Activated CD4-positive, alpha-beta T cell treated with anti-CD3 and anti-CD28 coated beads, Interleukin-2, amount 10 ng/mL, durations not matched to agents 24 days and 14 days (primary cell): ENCODE measurements at regions not wholly inside any gene's neighbourhood (a gene's known extent, or its start where the extent isn't known, plus 50 kb on each side); places are given as distances from the start of the nearest gene placed in this dataset.
"Not testable (repeated sequence)": the region's sequence is repeated elsewhere in the genome, so short reads cannot be mapped to it uniquely, and the experiment has no call there.

ENCODE experiments used
- DNase-seq: peaks from one replicate; pipeline ENCODE4 v3.0.0; 2022
- H3K27ac Mint-ChIP-seq: one replicate; pipeline ENCODE4 v1.8.0; 2022; ENCODE audit warnings: mild to moderate bottlenecking, mixed read lengths
- H3K27me3 Mint-ChIP-seq: one replicate; pipeline ENCODE4 v1.8.0; 2022; ENCODE audit warnings: mixed read lengths
- H3K36me3 Mint-ChIP-seq: one replicate; pipeline ENCODE4 v1.8.0; 2022; ENCODE audit warnings: low read depth, mild to moderate bottlenecking, mixed read lengths
- H3K4me1 Mint-ChIP-seq: one replicate; pipeline ENCODE4 v1.8.0; 2021; ENCODE audit warnings: mixed read lengths
- H3K4me3 Mint-ChIP-seq: one replicate; pipeline ENCODE4 v1.8.0; 2022; ENCODE audit warnings: mild to moderate bottlenecking, moderate library complexity, mixed read lengths
- H3K9me3 Mint-ChIP-seq: one replicate; pipeline ENCODE4 v1.8.0; 2021; ENCODE audit warnings: mixed read lengths
- intact Hi-C: fragments of 100-400 bp; cut with micrococcal nuclease; formaldehyde crosslinking; loops from one replicate; pipeline ENCODE4 v1.15.1; 2023

- H3K36me3 Mint-ChIP-seq, result no peaks in the 10 kb centered on the region
- H3K27me3 Mint-ChIP-seq, result peaks cover 12% of the 10 kb centered on the region
- DNase-seq, result no peak
Measured at GRCh38 chr3:194049394-194049793, 86.6 kb upstream of the HES1 start.

GRCh38 chr3:194050782-194051320 is 85.1 kb upstream of the HES1 start:
- Mint-ChIP-seq H3K4me3 (no peak overlapping the region), H3K27ac (no peak overlapping the region), H3K9me3 (peaks cover 17% of the 10 kb centered on the region), H3K36me3 (no peaks in the 10 kb centered on the region), H3K27me3 (peaks cover 13% of the 10 kb centered on the region), H3K4me1 (peaks cover 5% of the 10 kb centered on the region)
- intact Hi-C loops, result no loop called here
- no peak for DNase-seq

More at GRCh38 chr3:194049394-194049793, 86.6 kb upstream of the HES1 start:
- Mint-ChIP-seq H3K4me1 (peaks cover 5% of the 10 kb centered on the region), H3K4me3 (no peak overlapping the region), H3K27ac (no peak overlapping the region), H3K9me3 (peaks cover 17% of the 10 kb centered on the region)
- intact Hi-C loops, result no loop called here

- Mint-ChIP-seq H3K4me3 (no peak overlapping the region), H3K9me3 (peaks cover 17% of the 10 kb centered on the region), H3K27me3 (peaks cover 15% of the 10 kb centered on the region), H3K4me1 (peaks cover 8% of the 10 kb centered on the region), H3K36me3 (no peaks in the 10 kb centered on the region), H3K27ac (no peak overlapping the region)
- intact Hi-C loops, result no loop called here
- DNase-seq, result no peak
Measured at GRCh38 chr3:194051366-194052149, 84.4 kb upstream of the HES1 start.

- Mint-ChIP-seq H3K4me3 (no peak overlapping the region), H3K27me3 (peaks cover 19% of the 10 kb centered on the region), H3K4me1 (peaks cover 11% of the 10 kb centered on the region), H3K27ac (no peak overlapping the region), H3K36me3 (no peaks in the 10 kb centered on the region), H3K9me3 (peaks cover 17% of the 10 kb centered on the region)
- intact Hi-C loops, result no loop called here
- no peak for DNase-seq
Measured at GRCh38 chr3:194053136-194053535, 82.8 kb upstream of the HES1 start.

- intact Hi-C loops, result no loop called here
- peaks cover 17% of the 10 kb centered on the region for H3K27me3 Mint-ChIP-seq
- no peak overlapping the region for H3K27ac Mint-ChIP-seq
- peaks cover 17% of the 10 kb centered on the region for H3K9me3 Mint-ChIP-seq
- peaks cover 13% of the 10 kb centered on the region for H3K4me1 Mint-ChIP-seq
- H3K4me3 Mint-ChIP-seq, result no peak overlapping the region
- no peaks in the 10 kb centered on the region for H3K36me3 Mint-ChIP-seq
- no peak for DNase-seq
Measured at GRCh38 chr3:194054016-194054415, 81.9 kb upstream of the HES1 start.

- peaks cover 14% of the 10 kb centered on the region for H3K9me3 Mint-ChIP-seq
- peaks cover 13% of the 10 kb centered on the region for H3K27me3 Mint-ChIP-seq
- intact Hi-C loops, result no loop called here
- no peak overlapping the region for H3K27ac Mint-ChIP-seq
- no peak for DNase-seq
- H3K4me3 Mint-ChIP-seq, result no peak overlapping the region
- peaks cover 13% of the 10 kb centered on the region for H3K4me1 Mint-ChIP-seq
- no peaks in the 10 kb centered on the region for H3K36me3 Mint-ChIP-seq
Measured at GRCh38 chr3:194054540-194054939, 81.4 kb upstream of the HES1 start.

- no peak overlapping the region for H3K4me3 Mint-ChIP-seq
- DNase-seq, result no peak
- peaks cover 13% of the 10 kb centered on the region for H3K27me3 Mint-ChIP-seq
- peaks cover 13% of the 10 kb centered on the region for H3K4me1 Mint-ChIP-seq
- no peaks in the 10 kb centered on the region for H3K36me3 Mint-ChIP-seq
- intact Hi-C loops, result no loop called here
- no peak overlapping the region for H3K27ac Mint-ChIP-seq
- peaks cover 14% of the 10 kb centered on the region for H3K9me3 Mint-ChIP-seq
Measured at GRCh38 chr3:194054961-194055360, 81.0 kb upstream of the HES1 start.

GRCh38 chr3:194056323-194056722 is 79.6 kb upstream of the HES1 start:
- H3K27ac Mint-ChIP-seq, intact Hi-C loops, H3K27me3 Mint-ChIP-seq, DNase-seq, H3K4me3 Mint-ChIP-seq, H3K36me3 Mint-ChIP-seq: not testable (repeated sequence)
- Mint-ChIP-seq H3K9me3 (peaks cover 10% of the 10 kb centered on the region), H3K4me1 (peaks cover 13% of the 10 kb centered on the region)

GRCh38 chr3:194056731-194057415 is 79.1 kb upstream of the HES1 start:
- H3K27ac Mint-ChIP-seq, result no peak overlapping the region
- DNase-seq, result no peak
- no peak overlapping the region for H3K4me3 Mint-ChIP-seq
- peaks cover 8% of the 10 kb centered on the region for H3K9me3 Mint-ChIP-seq
- intact Hi-C loops, result no loop called here
- peaks cover 10% of the 10 kb centered on the region for H3K27me3 Mint-ChIP-seq
- H3K4me1 Mint-ChIP-seq, result peaks cover 11% of the 10 kb centered on the region
- H3K36me3 Mint-ChIP-seq, result no peaks in the 10 kb centered on the region

- peaks cover 6% of the 10 kb centered on the region for H3K9me3 Mint-ChIP-seq
- H3K4me3 Mint-ChIP-seq, result peak overlapping the region; percentile 55
- intact Hi-C loops, result no loop called here
- H3K36me3 Mint-ChIP-seq, result no peaks in the 10 kb centered on the region
- H3K27me3 Mint-ChIP-seq, result peaks cover 10% of the 10 kb centered on the region
- no peak for DNase-seq
- no peak overlapping the region for H3K27ac Mint-ChIP-seq
- peaks cover 10% of the 10 kb centered on the region for H3K4me1 Mint-ChIP-seq
Measured at GRCh38 chr3:194057570-194058188, 78.3 kb upstream of the HES1 start.

GRCh38 chr3:194058189-194058571 is 77.8 kb upstream of the HES1 start:
- intact Hi-C loops, result no loop called here
- peak overlapping the region; percentile 55 for H3K4me3 Mint-ChIP-seq
- peak; percentile 79 for DNase-seq
- H3K27me3 Mint-ChIP-seq, result peaks cover 10% of the 10 kb centered on the region
- H3K36me3 Mint-ChIP-seq, result no peaks in the 10 kb centered on the region
- peaks cover 10% of the 10 kb centered on the region for H3K4me1 Mint-ChIP-seq
- no peak overlapping the region for H3K27ac Mint-ChIP-seq
- H3K9me3 Mint-ChIP-seq, result peaks cover 1% of the 10 kb centered on the region

- Mint-ChIP-seq H3K27me3 (peaks cover 10% of the 10 kb centered on the region), H3K4me1 (peaks cover 10% of the 10 kb centered on the region), H3K9me3 (no peaks in the 10 kb centered on the region), H3K36me3 (no peaks in the 10 kb centered on the region), H3K4me3 (peak overlapping the region; percentile 55), H3K27ac (no peak overlapping the region)
- DNase-seq, result no peak
- intact Hi-C loops, result no loop called here
Measured at GRCh38 chr3:194058753-194059152, 77.2 kb upstream of the HES1 start.

GRCh38 chr3:194061421-194062030 is 74.4 kb upstream of the HES1 start:
- Mint-ChIP-seq H3K36me3 (no peaks in the 10 kb centered on the region), H3K9me3 (peaks cover 4% of the 10 kb centered on the region), H3K4me1 (peaks cover 7% of the 10 kb centered on the region), H3K27me3 (peaks cover 17% of the 10 kb centered on the region), H3K27ac (no peak overlapping the region), H3K4me3 (no peak overlapping the region)
- DNase-seq, result no peak
- intact Hi-C loops, result no loop called here

GRCh38 chr3:194062830-194063229 is 73.1 kb upstream of the HES1 start:
- Mint-ChIP-seq H3K36me3 (no peaks in the 10 kb centered on the region), H3K27ac (no peak overlapping the region), H3K4me3 (no peak overlapping the region), H3K27me3 (peaks cover 27% of the 10 kb centered on the region), H3K4me1 (peaks cover 4% of the 10 kb centered on the region), H3K9me3 (peaks cover 10% of the 10 kb centered on the region)
- intact Hi-C loops, result no loop called here
- DNase-seq, result no peak
